K562 (cell line): ENCODE measurements at regions not wholly inside any gene's neighbourhood (a gene's known extent, or its start where the extent isn't known, plus 50 kb on each side); places are given as distances from the start of the nearest gene placed in this dataset.

Experiments used
- CREBBP ChIP-seq: IDR thresholded peaks from one replicate; pipeline ENCODE4 v1.6.1; 2012; ENCODE audit warnings: low read depth, mild to moderate bottlenecking, control low read depth, inconsistent platforms, low read length
- RAD21 ChIP-seq, 2 experiments: fragments of 250-450 bp in 1 of 2; fragments of 450-650 bp in 1 of 2; sonication (Bioruptor Pico) in 1 of 2; formaldehyde crosslinking in 1 of 2; IDR thresholded peaks in 1 of 2; conservative IDR thresholded peaks in 1 of 2; 2 replicates each; pipeline versions ENCODE4 v1.4.0 to v1.8.0; 2020 to 2022; ENCODE audit warnings: mild to moderate bottlenecking in 2 of 2, moderate library complexity in 1 of 2
- TF ChIP-seq, protein P1 (sequence below): sonication (generic); formaldehyde crosslinking; IDR thresholded peaks from 2 replicates; pipeline ENCODE4 v1.8.1; 2023; ENCODE audit warnings: mild to moderate bottlenecking, missing genetic modification reagents

DNA sequence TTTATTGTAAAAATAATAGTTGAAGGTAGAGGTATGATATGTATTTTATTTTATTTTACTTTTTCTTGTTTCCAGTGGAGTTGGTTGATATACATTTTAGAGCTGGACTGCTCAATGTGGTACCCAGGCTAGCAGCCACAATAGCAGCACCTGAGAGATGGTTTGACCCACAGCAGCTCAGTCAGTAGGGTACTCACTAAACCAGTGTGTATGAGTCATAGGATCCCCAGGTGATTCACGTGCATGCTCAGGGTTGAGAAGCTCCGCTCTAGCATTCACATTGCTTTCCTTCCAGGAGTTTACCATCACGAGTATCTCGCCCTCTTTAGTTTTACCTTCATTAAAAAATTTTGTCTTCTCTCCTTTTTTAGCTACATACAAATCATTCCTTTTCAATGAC, 96.0 kb upstream of the PAXBP1 start:
- TF ChIP-seq CREBBP (no peak), RAD21 (CRISPR knock-in tag; conservative IDR thresholded peaks at IDR 0.05 in 1 of 2, IDR thresholded peaks at IDR 0.05 in 1 of 2) (no peak)
- TF ChIP-seq, protein P1, sequence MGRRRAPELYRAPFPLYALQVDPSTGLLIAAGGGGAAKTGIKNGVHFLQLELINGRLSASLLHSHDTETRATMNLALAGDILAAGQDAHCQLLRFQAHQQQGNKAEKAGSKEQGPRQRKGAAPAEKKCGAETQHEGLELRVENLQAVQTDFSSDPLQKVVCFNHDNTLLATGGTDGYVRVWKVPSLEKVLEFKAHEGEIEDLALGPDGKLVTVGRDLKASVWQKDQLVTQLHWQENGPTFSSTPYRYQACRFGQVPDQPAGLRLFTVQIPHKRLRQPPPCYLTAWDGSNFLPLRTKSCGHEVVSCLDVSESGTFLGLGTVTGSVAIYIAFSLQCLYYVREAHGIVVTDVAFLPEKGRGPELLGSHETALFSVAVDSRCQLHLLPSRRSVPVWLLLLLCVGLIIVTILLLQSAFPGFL (CRISPR knock-in tag): no peak
